SKM-1 (cell line): ENCODE measurements at regions not wholly inside any gene's neighbourhood (a gene's known extent, or its start where the extent isn't known, plus 50 kb on each side); places are given as distances from the start of the nearest gene placed in this dataset.
"Not testable (repeated sequence)": the region's sequence is repeated elsewhere in the genome, so short reads cannot be mapped to it uniquely, and the experiment has no call there.

Experiments used
- DNase-seq: peaks from one replicate; lab custom pipeline; 2025; ENCODE audit not compliant: unreplicated experiment; lab: John Stamatoyannopoulos, UW

GRCh38 chr1:83520797-83521196 lies 478.1 kb downstream of the TTLL7 start:
- no peak for DNase-seq

- DNase-seq: no peak
Observed at GRCh38 chr1:83516369-83516768, 482.6 kb downstream of the TTLL7 start.

- no peak for DNase-seq
Observed at GRCh38 chr1:83515578-83516154, 483.3 kb downstream of the TTLL7 start.

- DNase-seq: no peak
Observed at GRCh38 chr1:83512373-83513193, 486.3 kb downstream of the TTLL7 start.

GRCh38 chr1:83511146-83511726 lies 487.7 kb downstream of the TTLL7 start:
- DNase-seq: no peak

GRCh38 chr1:83509301-83509781 lies 489.6 kb downstream of the TTLL7 start:
- DNase-seq: no peak

GRCh38 chr1:83508485-83509151 lies 490.3 kb downstream of the TTLL7 start:
- no peak for DNase-seq

GRCh38 chr1:83505148-83505547 lies 493.8 kb downstream of the TTLL7 start:
- DNase-seq: no peak

GRCh38 chr1:83503153-83503552 lies 495.8 kb downstream of the TTLL7 start:
- no peak for DNase-seq

- no peak for DNase-seq
Observed at GRCh38 chr1:83500987-83501591, 497.8 kb downstream of the TTLL7 start.

GRCh38 chr1:83500531-83500930 lies 498.4 kb downstream of the TTLL7 start:
- DNase-seq: no peak

- no peak for DNase-seq
Observed at GRCh38 chr1:83499998-83500397, 498.9 kb downstream of the TTLL7 start.

- DNase-seq: no peak
Observed at GRCh38 chr1:83497563-83497962, 501.4 kb downstream of the TTLL7 start.

- no peak for DNase-seq
Observed at GRCh38 chr1:83495560-83495959, 503.4 kb downstream of the TTLL7 start.

- no peak for DNase-seq
Observed at GRCh38 chr1:83493633-83494032, 505.3 kb downstream of the TTLL7 start.

- DNase-seq: no peak
Observed at GRCh38 chr1:83491930-83492329, 507.0 kb downstream of the TTLL7 start.

- DNase-seq: no peak
Observed at GRCh38 chr1:83490988-83491387, 507.9 kb downstream of the TTLL7 start.

GRCh38 chr1:83488105-83488504 lies 510.8 kb downstream of the TTLL7 start:
- not testable (repeated sequence) for DNase-seq

GRCh38 chr1:83487460-83487859 lies 511.5 kb downstream of the TTLL7 start:
- DNase-seq: not testable (repeated sequence)

GRCh38 chr1:83485314-83486019 lies 513.5 kb downstream of the TTLL7 start:
- DNase-seq: not testable (repeated sequence)
